ENCODE measurements at regions not wholly inside any gene's neighbourhood (a gene's known extent, or its start where the extent isn't known, plus 50 kb on each side); places are given as distances from the start of the nearest gene placed in this dataset.

DNA sequence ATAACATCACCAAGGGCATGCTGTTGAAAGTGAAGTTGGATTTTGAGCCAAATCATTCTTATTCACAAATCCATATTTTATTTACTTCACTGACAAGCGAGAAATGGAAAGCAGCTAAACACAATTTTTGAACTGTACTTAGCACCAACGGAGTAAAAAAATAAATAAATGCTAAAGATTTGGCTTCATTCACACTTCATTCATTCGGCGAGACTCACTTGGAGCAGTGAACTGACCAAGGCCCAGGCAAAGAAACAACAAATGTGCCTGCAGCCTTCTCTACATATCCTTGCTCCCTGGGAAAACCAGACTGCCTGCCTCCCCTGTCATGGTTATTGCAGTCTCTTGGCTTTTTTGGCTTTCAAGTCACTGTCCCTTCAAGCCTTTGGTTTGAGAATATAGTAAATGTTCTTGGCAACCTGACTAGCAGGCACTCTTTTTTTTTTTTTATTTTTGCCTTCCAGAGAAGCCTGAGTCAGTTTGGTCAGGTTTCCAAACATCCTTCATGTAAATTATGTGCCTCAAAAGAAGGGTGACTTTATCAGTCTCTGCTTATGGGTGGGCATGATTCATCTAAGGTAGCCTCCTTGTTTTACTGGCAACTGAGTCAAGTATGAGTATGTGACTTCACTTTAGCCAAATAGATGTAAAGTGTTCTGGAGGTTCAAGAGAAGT, 177.6 kb upstream of the MEOX2 start:
- no peak for TF ChIP-seq POLR2A (IDR thresholded peaks at IDR 0.05)
- ATAC-seq (no peak), DNase-seq (no peak)
- H3K27me3 ChIP-seq, result no peaks in the 10 kb centered on the region
- 63 to 71% methylated on average over 4 of the region's 4 CpGs for WGBS, 2 donors
- H3K27ac ChIP-seq, result no peak overlapping the region
- H3K4me3 ChIP-seq, result no peak overlapping the region
- intact Hi-C loops (cut with DNase I), result no loop called here
- H3K36me3 ChIP-seq (replicated peaks in 1 of 2; ENCODE audit: insufficient read depth in 1 of 2, low read depth in 2 of 2), result no peaks in the 10 kb centered on the region
- no peaks in the 10 kb centered on the region for H3K9me3 ChIP-seq
- H3K4me1 ChIP-seq, result no peaks in the 10 kb centered on the region

DNA sequence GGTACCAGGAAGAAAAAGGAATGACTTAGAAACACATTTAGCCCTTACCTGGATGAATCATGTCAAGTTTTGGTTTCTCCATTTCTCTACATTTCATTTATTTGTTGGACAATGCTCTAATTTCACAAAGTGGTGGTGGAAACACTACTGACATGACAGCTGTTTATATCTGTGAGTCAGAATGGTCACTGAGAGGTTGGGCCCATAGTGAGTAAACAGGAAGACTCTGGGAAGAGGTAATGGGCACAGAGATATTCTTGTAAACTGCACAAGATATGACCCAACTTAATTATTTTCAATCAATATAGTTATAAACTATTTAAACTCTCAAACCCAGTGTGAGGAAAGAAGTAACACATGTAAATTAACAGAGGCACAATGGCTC, 176.3 kb upstream of the MEOX2 start:
- TF ChIP-seq, protein P1, sequence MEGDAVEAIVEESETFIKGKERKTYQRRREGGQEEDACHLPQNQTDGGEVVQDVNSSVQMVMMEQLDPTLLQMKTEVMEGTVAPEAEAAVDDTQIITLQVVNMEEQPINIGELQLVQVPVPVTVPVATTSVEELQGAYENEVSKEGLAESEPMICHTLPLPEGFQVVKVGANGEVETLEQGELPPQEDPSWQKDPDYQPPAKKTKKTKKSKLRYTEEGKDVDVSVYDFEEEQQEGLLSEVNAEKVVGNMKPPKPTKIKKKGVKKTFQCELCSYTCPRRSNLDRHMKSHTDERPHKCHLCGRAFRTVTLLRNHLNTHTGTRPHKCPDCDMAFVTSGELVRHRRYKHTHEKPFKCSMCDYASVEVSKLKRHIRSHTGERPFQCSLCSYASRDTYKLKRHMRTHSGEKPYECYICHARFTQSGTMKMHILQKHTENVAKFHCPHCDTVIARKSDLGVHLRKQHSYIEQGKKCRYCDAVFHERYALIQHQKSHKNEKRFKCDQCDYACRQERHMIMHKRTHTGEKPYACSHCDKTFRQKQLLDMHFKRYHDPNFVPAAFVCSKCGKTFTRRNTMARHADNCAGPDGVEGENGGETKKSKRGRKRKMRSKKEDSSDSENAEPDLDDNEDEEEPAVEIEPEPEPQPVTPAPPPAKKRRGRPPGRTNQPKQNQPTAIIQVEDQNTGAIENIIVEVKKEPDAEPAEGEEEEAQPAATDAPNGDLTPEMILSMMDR (IDR thresholded peaks at IDR 0.05), result no peak
- TF ChIP-seq POLR2A (IDR thresholded peaks at IDR 0.05), result no peak
- no peaks in the 10 kb centered on the region for H3K36me3 ChIP-seq (replicated peaks in 1 of 2; ENCODE audit: insufficient read depth in 1 of 2, low read depth in 2 of 2)
- intact Hi-C loops (cut with DNase I), result no loop called here
- no peaks in the 10 kb centered on the region for H3K27me3 ChIP-seq
- no peaks in the 10 kb centered on the region for H3K9me3 ChIP-seq
- ATAC-seq (no peak), DNase-seq (no peak)
- no peak overlapping the region for H3K27ac ChIP-seq
- no peaks in the 10 kb centered on the region for H3K4me1 ChIP-seq
- no peak overlapping the region for H3K4me3 ChIP-seq

DNA sequence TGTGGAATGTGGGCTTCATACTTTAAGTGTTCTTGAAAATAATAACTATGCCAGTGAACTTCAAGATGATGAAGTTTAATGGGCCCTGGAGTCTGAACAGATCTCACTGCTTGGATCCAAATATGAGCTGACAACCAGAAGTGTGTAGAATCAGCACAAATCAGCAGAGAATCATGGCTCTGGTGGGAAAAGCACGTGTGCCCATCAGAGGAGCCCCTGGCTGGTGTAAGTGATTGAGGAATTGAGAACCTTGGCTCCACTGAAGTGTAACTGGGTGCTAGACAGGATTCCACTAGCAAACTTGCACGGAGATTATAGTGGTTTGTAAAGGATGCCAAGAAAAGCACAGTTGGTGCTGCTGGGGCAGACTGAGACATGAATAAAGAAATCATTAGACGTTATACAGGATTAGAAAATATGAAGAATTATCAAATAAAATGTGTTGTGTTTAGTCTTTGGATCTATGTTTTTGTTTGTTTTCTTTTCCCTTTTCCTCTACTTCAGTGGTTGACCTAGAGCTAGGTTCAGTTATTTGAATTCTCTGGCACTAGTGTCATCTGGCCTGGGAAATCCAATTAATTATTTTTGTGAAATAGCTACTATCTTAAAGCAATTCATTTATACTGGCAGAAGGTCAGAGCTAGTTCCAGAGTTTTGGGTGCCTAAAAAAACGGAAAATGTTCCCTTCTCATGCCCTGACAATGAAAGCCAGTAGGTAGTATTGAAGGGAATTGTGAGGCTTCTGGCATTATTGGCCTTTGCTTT, 175.7 kb upstream of the MEOX2 start:
- H3K27ac ChIP-seq, result no peak overlapping the region
- no peaks in the 10 kb centered on the region for H3K9me3 ChIP-seq
- no peaks in the 10 kb centered on the region for H3K27me3 ChIP-seq
- TF ChIP-seq, protein P1 (IDR thresholded peaks at IDR 0.05), result no peak
- TF ChIP-seq POLR2A (IDR thresholded peaks at IDR 0.05), result no peak
- DNase-seq (no peak), ATAC-seq (no peak)
- H3K36me3 ChIP-seq (replicated peaks in 1 of 2; ENCODE audit: insufficient read depth in 1 of 2, low read depth in 2 of 2), result no peaks in the 10 kb centered on the region
- 59% methylated on average over 4 of the region's 4 CpGs for WGBS, 2 donors
- H3K4me3 ChIP-seq, result no peak overlapping the region
- no peaks in the 10 kb centered on the region for H3K4me1 ChIP-seq
- intact Hi-C loops (cut with DNase I), result no loop called here

DNA sequence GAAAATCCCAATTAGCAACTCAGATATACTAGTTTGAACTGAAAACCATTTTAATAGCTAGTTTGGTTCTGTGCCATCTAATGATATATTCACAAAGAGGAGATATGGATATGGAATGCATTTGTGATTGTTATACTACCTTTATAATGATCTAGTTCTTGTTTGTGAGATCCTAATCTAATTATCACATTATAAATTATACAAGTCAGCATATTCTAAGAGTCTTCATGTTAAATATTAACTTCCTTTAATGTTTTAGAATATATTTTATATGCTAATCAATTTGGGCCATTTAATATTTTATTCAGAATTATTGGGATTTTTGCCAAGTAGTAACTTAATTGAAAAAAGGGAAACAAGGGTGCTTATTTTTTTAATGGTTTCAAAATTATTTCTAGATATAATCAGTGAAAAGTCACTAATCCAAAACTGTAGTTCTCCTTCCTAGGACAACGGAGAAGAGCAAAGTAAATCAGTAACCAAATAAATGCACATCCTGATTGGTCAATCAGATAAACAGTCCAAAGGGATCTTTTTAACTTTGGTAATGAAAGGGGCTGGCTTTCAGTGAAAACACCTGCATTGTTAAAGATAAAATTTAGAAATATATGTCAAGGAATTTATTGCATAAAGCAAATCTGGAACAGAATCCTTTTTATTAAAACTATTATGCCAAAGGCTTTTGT, 173.9 kb upstream of the MEOX2 start:
- no peak overlapping the region for H3K27ac ChIP-seq
- no peaks in the 10 kb centered on the region for H3K27me3 ChIP-seq
- intact Hi-C loops (cut with DNase I), result no loop called here
- no peak for TF ChIP-seq POLR2A (IDR thresholded peaks at IDR 0.05)
- TF ChIP-seq, protein P1 (IDR thresholded peaks at IDR 0.05), result no peak
- H3K9me3 ChIP-seq, result no peaks in the 10 kb centered on the region
- no peaks in the 10 kb centered on the region for H3K4me1 ChIP-seq
- no peak overlapping the region for H3K4me3 ChIP-seq
- ATAC-seq (no peak), DNase-seq (no peak)
- no peaks in the 10 kb centered on the region for H3K36me3 ChIP-seq (replicated peaks in 1 of 2; ENCODE audit: insufficient read depth in 1 of 2, low read depth in 2 of 2)
- 7 to 22% methylated on average over 1 of the region's 1 CpG for WGBS, 2 donors

DNA sequence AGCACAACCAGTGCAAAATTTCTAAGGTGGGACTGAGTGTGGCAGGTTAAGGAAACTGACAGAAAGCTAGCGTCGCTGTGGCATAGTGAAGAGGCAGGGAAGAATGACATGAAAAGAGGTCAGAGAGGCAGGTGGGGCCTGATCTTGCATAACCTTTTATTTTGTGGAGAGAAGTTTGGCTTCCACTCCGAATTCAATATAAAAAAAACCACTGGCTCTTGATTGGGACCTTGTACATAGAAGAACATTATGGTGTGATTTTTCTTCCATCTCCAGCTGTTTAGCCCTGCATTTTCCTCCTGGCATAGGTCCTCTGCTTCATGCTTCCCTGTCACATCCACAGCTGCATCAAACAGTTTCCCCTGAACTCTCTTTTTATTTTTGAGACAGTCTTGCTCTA, 170.5 kb upstream of the MEOX2 start:
- 57 to 68% methylated on average over 3 of the region's 3 CpGs for WGBS, 2 donors
- no peak for DNase-seq
- intact Hi-C loops (cut with DNase I), result no loop called here

More for the DNA sequence above, 170.5 kb upstream of the MEOX2 start:
- no peaks in the 10 kb centered on the region for H3K36me3 ChIP-seq (replicated peaks in 1 of 2; ENCODE audit: insufficient read depth in 1 of 2, low read depth in 2 of 2)
- no peak overlapping the region for H3K27ac ChIP-seq
- ATAC-seq, result no peak
- H3K4me3 ChIP-seq, result no peak overlapping the region
- H3K27me3 ChIP-seq, result no peaks in the 10 kb centered on the region
- H3K4me1 ChIP-seq, result no peaks in the 10 kb centered on the region
- TF ChIP-seq, protein P1 (IDR thresholded peaks at IDR 0.05), result no peak
- no peak for TF ChIP-seq POLR2A (IDR thresholded peaks at IDR 0.05)
- H3K9me3 ChIP-seq, result no peaks in the 10 kb centered on the region
